Hematopoietic multipotent progenitor cell treated with erythropoietin and hydrocortisone succinate and interleukin-3 and kit ligand, for 6 days (in vitro differentiated cells): ENCODE measurements at regions not wholly inside any gene's neighbourhood (a gene's known extent, or its start where the extent isn't known, plus 50 kb on each side); places are given as distances from the start of the nearest gene placed in this dataset.

Experiments used
- DNase-seq: peaks from one replicate; pipeline ENCODE4 v3.0.0-alpha.2; 2015

GRCh38 chr13:50104493-50104892 is 89.2 kb downstream of the KCNRG start:
- DNase-seq: no peak

DNA sequence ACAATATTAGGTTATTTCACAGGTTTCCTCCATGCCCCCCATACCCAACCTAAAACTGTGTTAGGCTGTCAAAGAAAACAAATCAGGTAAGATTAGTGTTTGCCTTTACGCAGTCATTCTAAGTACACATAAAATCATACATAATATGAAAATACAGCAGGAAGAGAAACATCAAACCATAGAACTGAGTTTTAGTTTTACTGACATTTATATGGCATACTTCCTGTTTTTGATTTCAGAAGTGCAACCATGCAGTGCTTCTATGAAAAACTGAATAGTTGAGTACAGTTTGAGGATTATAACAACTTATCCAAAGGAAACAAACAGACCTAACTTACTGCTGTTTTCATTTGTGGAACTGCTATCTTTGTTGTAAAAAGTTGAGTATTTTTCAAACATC is 91.3 kb downstream of the KCNRG start:
- peak; percentile 28 for DNase-seq

DNA sequence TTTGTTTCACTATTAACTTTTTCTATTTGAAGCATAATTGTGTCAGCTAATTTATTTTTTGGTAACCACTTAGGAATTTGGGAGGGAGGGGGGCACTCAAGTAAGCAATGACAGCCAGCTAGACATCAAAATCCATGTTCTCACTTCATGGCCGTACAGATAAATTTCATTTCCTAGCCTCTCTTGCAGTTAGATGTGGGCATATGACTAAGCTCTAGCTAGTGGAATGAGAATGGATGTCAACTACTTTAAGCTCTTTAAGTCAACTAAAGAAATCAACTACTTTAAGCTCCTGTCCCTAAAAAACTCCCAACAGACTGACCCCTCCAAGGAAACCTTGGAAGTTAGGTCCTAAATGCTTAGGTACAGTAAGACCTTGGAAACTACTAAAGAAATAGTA is 92.0 kb downstream of the KCNRG start:
- DNase-seq: no peak

GRCh38 chr13:50114961-50115360 is 99.7 kb downstream of the KCNRG start:
- DNase-seq: no peak

- no peak for DNase-seq
These were observed 100.5 kb downstream of the KCNRG start for GRCh38 chr13:50115695-50116094.

DNA sequence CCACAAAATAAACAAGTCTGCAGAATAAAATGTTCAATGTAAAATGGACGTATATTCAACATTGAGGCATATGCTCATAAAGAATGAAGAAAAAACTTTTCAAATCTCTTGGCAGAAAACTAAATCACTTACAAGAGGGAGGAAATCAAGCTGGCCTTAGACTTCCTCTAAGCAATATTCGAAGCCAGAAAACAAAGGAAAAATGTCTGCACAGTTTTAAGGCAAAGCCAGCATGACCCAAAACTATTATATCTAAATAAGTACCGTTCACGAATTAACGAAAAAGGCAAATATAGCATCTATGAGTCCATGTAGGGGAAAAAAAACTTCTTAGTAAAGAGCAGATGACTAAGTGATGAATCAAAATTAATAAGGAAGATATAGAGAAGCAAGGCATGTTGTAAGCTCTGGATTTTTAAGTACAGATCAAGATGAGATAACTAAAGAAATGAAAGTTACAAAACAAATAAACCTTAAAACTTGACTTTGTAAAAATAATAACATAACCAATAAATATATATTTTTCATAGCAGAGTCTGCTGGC is 101.3 kb downstream of the KCNRG start:
- no peak for DNase-seq

GRCh38 chr13:50119591-50119990 is 104.3 kb downstream of the KCNRG start:
- peak; percentile 85 for DNase-seq

DNA sequence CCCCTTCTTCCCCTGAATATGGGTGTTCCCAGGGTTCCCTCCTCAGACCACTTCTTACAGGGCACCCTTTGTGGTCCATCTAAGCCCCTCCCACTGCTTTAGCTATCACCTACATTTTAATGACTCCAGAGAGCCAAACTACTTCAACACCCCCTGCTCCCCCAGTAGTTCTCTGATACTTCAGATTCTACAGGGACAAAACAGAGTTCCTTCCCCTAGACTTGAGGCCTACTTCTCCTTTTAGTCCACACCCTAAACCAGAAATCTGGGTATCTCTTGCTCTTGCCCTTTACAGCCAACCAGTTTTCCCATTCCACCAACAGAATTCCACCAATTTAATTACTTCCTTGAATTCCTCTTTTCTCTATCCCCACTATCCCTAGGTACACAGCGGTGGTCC is 107.2 kb downstream of the KCNRG start:
- peak; percentile 48 for DNase-seq

GRCh38 chr13:50123002-50123401 is 107.8 kb downstream of the KCNRG start:
- DNase-seq: no peak

DNA sequence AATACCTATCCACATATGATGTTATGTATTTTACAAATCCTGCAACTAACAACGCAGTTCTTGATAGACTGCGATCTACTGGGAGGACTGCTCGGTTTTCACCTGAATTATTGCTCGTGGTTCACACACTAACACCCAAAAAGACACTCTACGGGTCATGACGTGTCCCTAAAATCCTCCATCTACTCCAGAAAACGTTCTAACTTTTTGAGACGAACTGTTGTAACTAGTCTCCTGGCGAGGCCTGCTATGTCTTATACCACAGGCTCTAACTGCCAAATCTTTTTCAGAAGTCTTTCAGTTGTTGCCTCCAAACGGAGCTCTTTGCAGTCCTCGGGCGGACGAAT is 108.2 kb downstream of the KCNRG start:
- DNase-seq: no peak

DNA sequence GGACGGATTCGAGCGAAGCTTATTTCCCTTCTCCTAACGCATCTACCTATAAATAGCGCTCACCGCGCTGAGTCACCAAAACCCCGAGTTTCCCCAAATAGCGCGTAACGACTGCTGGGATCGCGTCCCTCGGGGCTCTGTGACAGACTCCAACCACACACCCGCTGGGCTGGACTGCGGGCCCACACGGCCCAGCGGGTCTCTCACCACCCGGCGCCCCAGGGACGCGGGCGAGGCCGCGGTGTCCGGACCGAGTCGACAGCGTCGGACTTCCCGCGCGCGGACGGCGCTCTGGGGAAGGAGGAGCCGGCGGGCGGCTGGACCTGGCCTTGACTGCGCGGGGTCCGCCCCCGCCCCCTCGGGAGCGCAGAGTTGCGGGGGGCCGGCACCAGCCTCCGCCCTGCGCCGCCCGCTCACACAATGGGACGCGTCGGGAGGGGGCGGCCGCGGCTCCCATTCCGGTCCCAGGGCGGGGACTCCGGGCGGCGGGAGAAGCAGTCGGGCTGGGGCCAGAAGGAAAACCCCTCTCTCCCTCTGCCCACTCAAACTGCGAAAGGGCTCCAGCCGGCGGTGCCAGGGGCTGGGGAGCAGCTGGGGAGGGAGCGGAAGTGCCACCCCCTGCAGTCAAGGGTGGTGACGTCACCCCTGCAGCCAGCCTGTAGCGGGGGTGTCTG is 108.8 kb downstream of the KCNRG start:
- DNase-seq: peak; percentile 86

DNA sequence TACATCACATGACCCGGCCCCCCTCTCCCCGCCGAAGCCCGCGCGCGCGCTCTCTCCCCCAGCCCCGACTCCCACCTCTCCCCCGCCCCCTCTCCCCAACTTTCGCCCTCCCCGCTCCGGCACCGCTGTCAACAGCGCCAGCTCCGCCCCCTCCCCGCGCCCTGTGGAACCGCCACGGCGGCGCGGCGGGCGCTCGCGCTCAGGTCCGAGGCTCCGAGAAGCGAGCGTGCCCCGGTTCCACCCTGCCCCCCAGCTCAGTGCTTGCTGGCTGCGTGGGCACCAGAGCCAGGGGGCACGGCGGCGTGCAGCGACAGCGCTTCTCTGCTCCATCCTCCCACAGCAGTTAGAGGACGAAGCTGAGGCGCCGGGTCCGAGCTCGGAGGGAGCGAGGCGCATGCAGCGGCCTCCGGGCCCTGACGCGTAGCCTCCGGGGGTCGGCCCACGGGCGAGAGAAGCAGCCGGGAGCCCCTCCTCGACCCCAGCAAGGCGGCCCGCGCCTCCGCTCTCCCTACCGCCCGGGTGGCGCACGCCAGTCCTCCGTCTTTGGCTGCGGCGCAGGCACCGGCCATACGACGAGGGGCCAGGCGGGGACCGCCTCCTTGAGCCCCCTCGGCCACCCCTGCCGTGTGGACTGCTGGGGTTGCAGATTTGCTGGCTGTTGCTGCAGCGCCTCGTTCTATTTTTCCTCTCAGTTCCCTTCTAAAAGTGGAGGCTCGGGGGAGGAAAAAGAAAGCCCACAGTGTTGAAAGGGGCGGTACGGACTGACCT is 109.5 kb downstream of the KCNRG start:
- DNase-seq: peak; percentile 97

- no peak for DNase-seq
These were observed 110.0 kb downstream of the KCNRG start for GRCh38 chr13:50125304-50125553.

- DNase-seq: peak; percentile 93
These were observed 110.5 kb downstream of the KCNRG start for GRCh38 chr13:50125554-50126262.

- peak; percentile 74 for DNase-seq
These were observed 111.2 kb downstream of the KCNRG start for GRCh38 chr13:50126263-50126992.

DNA sequence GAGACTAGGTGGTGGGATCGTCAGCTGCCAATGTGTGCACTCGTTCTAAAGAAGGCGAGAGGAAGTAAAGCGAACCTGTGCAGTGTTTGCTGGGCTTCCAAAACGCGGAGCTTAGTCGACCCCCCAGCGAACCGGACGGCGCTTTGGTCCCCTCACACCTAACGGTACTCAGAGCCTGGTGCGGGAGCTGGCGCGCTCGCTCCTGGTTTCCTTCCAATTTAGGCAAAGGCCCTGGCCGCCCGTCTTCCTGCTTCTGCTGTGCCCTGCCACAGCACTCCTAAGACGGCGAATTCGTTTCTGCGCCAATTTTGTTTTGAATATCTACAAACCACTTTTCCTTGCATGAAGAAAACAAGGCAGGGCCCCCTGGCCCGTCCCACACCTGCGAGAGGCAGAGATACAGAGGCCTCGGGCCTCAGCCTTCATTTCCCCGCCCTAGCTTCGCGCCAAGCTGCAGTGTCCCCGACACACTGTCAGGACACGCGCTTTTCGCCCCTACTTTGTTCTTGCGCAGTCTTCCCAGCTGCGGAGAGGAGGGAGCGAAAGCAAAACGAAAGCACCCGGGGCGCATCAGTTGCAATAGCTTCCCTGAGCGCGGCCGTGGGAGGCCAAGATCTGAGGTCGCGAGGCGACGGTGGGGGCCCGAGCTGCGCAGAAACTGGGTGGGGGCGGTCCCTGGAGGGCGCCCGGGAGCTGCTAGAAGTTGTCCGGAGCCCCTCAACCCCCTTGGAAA is 111.9 kb downstream of the KCNRG start:
- DNase-seq: peak; percentile 65

- DNase-seq: no peak
These were observed 112.6 kb downstream of the KCNRG start for GRCh38 chr13:50127726-50128291.

- no peak for DNase-seq
These were observed 113.2 kb downstream of the KCNRG start for GRCh38 chr13:50128428-50128931.

- DNase-seq: no peak
These were observed 113.9 kb downstream of the KCNRG start for GRCh38 chr13:50129081-50129705.

DNA sequence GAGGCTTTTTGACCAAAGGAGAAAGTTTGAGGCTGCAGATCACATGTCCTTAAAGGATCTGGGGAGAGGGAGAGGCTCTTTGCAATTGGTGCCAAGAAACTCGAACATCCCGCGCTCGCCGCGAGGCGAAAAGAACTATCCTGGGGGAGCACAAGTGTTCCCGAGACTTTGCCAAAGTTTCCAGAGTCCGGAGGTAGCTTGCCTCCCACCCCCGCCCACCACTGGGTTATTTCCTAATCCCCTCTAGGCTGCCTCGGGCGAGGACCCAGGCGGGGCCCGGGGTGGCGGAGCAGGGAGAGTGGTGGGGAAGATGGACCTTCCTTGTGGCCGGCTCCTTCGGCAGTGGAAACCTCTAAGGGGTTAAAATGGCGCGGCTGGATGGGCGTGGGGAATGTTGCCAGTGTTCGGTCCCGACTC is 114.5 kb downstream of the KCNRG start:
- DNase-seq: no peak

DNA sequence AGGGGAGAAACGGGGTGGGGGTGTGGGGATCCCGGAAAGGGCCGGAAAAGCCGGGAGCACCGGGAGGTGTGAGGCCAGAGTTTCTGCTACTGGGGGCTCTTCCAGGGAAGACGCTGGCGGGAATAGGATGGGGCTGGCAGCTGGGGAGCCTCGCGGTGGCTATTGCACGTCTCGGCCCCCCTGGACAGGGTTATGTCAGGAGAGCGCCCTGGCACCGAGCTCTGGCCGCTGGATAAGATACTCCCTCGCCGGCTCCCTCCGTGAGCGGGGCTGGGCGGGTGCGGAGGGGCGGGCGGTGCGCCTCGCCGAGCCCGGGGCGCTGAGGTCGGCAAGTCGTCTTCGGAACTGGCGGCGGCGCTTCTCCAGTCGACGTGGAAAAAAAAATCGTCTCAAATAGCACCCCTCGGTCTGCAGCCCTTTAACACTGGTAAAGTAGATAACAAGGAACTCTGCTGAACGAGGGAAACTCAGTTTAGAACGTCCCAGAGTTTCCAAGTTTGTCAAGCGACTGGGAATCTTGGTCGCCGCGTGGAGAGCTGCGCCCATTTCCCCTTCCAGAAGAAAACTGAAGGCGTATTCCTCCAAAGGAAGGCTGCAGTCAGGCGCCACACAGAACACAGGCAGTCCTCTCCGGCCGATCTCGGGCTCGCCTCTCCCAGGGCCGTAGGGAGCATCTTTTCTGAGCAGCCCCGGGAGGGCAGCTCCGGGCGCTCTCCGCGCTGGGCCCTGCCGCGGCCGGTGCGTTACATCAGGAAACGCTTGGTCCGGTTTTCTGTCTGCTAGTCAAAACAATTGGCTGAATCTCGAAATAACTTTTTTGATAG is 115.1 kb downstream of the KCNRG start:
- DNase-seq: peak; percentile 59
